ENCODE measurements at regions not wholly inside any gene's neighbourhood (a gene's known extent, or its start where the extent isn't known, plus 50 kb on each side); places are given as distances from the start of the nearest gene placed in this dataset.

- Histone ChIP-seq H3K4me1 (ENCODE audit: control insufficient read depth, extremely low read depth, insufficient read depth, low read length) (no peaks in the 10 kb centered on the region), H3K79me2 (ENCODE audit: control insufficient read depth, insufficient read depth, low read length) (no peaks in the 10 kb centered on the region), H3K9me3 (ENCODE audit: control insufficient read depth, low read depth, low read length) (no peaks in the 10 kb centered on the region), H3K9ac (ENCODE audit: control insufficient read depth, extremely low read depth, insufficient read depth, low read length) (no peak overlapping the region), H3K36me3 (ENCODE audit: control insufficient read depth in 2 of 2, extremely low read depth in 1 of 2, insufficient read depth in 2 of 2, low read length in 2 of 2) (no peaks in the 10 kb centered on the region), H3K27ac (ENCODE audit: control insufficient read depth, insufficient read depth, low read length) (no peak overlapping the region), H3K4me3 (ENCODE audit: control insufficient read depth in 2 of 3, extremely low read depth in 1 of 3, insufficient read depth in 2 of 3, low read depth in 1 of 3, low read length in 3 of 3) (no peak overlapping the region), H3K9me1 (ENCODE audit: control insufficient read depth, extremely low read depth, insufficient read depth, low read length) (no peaks in the 10 kb centered on the region), H2AFZ (ENCODE audit: control insufficient read depth, low read length) (no peak overlapping the region), H4K20me1 (ENCODE audit: control insufficient read depth, extremely low read depth, insufficient read depth, low read length) (no peaks in the 10 kb centered on the region), H3K4me2 (ENCODE audit: control insufficient read depth, extremely low read depth, insufficient read depth, low read depth, low read length) (no peak overlapping the region), H3K27me3 (ENCODE audit: control insufficient read depth, extremely low read depth, insufficient read depth, low read length) (no peaks in the 10 kb centered on the region)
- dilution Hi-C loops (cut with MboI; ENCODE audit: extremely low pct_ligation_motif_present, low sequenced_read_pairs), result no loop called here
- DNase-seq (ENCODE audit: low read depth, low spot score) (no peak), FAIRE-seq (no peak)
- TF ChIP-seq EZH2 (IDR thresholded peaks at IDR 0.05; ENCODE audit: low read length), result no peak
- TF ChIP-seq CTCF (optimal IDR thresholded peaks at IDR 0.05 in 1 of 3, IDR thresholded peaks at IDR 0.05 in 1 of 3, conservative IDR thresholded peaks at IDR 0.05 in 1 of 3; ENCODE audit: extremely low read depth in 1 of 3, insufficient read depth in 2 of 3, low read length in 3 of 3), result no peak
Observed at GRCh38 chr20:41748756-41749582, 130.8 kb upstream of the CHD6 start.

GRCh38 chr20:41748051-41748450 lies 129.9 kb upstream of the CHD6 start:
- no peaks in the 10 kb centered on the region for H3K79me2 ChIP-seq (ENCODE audit: control insufficient read depth, insufficient read depth, low read length)
- dilution Hi-C loops (cut with MboI; ENCODE audit: extremely low pct_ligation_motif_present, low sequenced_read_pairs), result no loop called here
- H3K27ac ChIP-seq (ENCODE audit: control insufficient read depth, insufficient read depth, low read length), result no peak overlapping the region
- no peaks in the 10 kb centered on the region for H3K4me1 ChIP-seq (ENCODE audit: control insufficient read depth, extremely low read depth, insufficient read depth, low read length)
- DNase-seq (ENCODE audit: low read depth, low spot score) (no peak), FAIRE-seq (no peak)
- H3K36me3 ChIP-seq (ENCODE audit: control insufficient read depth in 2 of 2, extremely low read depth in 1 of 2, insufficient read depth in 2 of 2, low read length in 2 of 2), result no peaks in the 10 kb centered on the region
- H3K9me1 ChIP-seq (ENCODE audit: control insufficient read depth, extremely low read depth, insufficient read depth, low read length), result no peaks in the 10 kb centered on the region
- no peak for TF ChIP-seq EZH2 (IDR thresholded peaks at IDR 0.05; ENCODE audit: low read length)
- no peak for TF ChIP-seq CTCF (optimal IDR thresholded peaks at IDR 0.05 in 1 of 3, IDR thresholded peaks at IDR 0.05 in 1 of 3, conservative IDR thresholded peaks at IDR 0.05 in 1 of 3; ENCODE audit: extremely low read depth in 1 of 3, insufficient read depth in 2 of 3, low read length in 3 of 3)
- H4K20me1 ChIP-seq (ENCODE audit: control insufficient read depth, extremely low read depth, insufficient read depth, low read length), result no peaks in the 10 kb centered on the region
- no peak overlapping the region for H3K9ac ChIP-seq (ENCODE audit: control insufficient read depth, extremely low read depth, insufficient read depth, low read length)
- no peak overlapping the region for H3K4me3 ChIP-seq (ENCODE audit: control insufficient read depth in 2 of 3, extremely low read depth in 1 of 3, insufficient read depth in 2 of 3, low read depth in 1 of 3, low read length in 3 of 3)
- no peaks in the 10 kb centered on the region for H3K27me3 ChIP-seq (ENCODE audit: control insufficient read depth, extremely low read depth, insufficient read depth, low read length)
- H2AFZ ChIP-seq (ENCODE audit: control insufficient read depth, low read length), result no peak overlapping the region
- H3K9me3 ChIP-seq (ENCODE audit: control insufficient read depth, low read depth, low read length), result no peaks in the 10 kb centered on the region
- no peak overlapping the region for H3K4me2 ChIP-seq (ENCODE audit: control insufficient read depth, extremely low read depth, insufficient read depth, low read depth, low read length)
